ENCODE measurements at regions not wholly inside any gene's neighbourhood (a gene's known extent, or its start where the extent isn't known, plus 50 kb on each side); places are given as distances from the start of the nearest gene placed in this dataset.

DNA sequence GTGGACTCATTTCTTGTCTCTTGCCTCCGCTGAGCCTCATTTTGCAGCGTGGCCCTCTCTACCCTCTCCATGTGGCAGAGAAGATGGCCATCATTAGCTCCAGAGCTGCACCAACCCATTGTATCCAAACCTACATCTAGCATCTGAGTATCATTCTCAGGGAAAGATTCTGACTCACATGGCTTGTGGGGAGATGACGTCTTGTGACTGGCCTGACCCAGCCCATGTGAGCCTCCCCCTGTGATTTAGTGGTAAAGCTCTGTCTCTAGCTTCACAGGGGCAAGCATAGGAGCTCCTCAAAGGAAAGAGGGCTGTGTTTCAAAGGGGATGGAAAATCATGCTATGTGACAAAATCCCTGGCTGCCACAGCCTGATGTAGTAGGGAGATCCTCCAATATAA lies 87.4 kb upstream of the RBMS1 start:
- TF ChIP-seq CTCF (IDR thresholded peaks at IDR 0.05) (no peak), POLR2AphosphoS5 (IDR thresholded peaks at IDR 0.05) (no peak), EP300 (IDR thresholded peaks at IDR 0.05) (no peak)
